GM12873 (cell line): ENCODE measurements at regions not wholly inside any gene's neighbourhood (a gene's known extent, or its start where the extent isn't known, plus 50 kb on each side); places are given as distances from the start of the nearest gene placed in this dataset.

Experiments
- TF ChIP-seq, protein P1 (sequence below): IDR thresholded peaks from 2 replicates; pipeline ENCODE4 v1.5.1; 2012; ENCODE audit warnings: low read depth, mild to moderate bottlenecking, moderate library complexity, low read length, control low read depth; ENCODE audit not compliant: insufficient read depth; ENCODE audit errors: missing control alignments

DNA sequence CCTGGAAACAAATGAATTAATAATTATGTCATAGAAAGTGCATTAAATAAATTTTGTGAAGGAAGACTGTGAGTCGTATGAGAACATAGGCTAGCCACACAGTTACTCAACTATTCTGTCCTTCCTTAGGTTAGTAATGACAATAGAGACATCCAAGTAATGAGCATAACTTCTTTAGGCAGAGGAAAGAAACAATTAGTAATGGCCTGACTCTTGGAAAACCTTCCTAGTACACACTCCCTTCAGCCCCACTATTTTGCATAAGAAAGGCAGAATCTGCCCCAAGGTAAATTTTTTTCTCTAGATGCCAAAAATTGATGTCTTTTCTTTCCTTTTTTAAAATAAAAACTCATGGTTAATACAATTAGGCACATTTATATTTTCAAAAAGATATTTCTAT is 1619.0 kb upstream of the WWC1 start:
- TF ChIP-seq, protein P1, sequence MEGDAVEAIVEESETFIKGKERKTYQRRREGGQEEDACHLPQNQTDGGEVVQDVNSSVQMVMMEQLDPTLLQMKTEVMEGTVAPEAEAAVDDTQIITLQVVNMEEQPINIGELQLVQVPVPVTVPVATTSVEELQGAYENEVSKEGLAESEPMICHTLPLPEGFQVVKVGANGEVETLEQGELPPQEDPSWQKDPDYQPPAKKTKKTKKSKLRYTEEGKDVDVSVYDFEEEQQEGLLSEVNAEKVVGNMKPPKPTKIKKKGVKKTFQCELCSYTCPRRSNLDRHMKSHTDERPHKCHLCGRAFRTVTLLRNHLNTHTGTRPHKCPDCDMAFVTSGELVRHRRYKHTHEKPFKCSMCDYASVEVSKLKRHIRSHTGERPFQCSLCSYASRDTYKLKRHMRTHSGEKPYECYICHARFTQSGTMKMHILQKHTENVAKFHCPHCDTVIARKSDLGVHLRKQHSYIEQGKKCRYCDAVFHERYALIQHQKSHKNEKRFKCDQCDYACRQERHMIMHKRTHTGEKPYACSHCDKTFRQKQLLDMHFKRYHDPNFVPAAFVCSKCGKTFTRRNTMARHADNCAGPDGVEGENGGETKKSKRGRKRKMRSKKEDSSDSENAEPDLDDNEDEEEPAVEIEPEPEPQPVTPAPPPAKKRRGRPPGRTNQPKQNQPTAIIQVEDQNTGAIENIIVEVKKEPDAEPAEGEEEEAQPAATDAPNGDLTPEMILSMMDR, result no peak

GRCh38 chr5:166677891-166678290 is 1613.6 kb upstream of the WWC1 start:
- TF ChIP-seq, protein P1, result no peak

- TF ChIP-seq, protein P1, result no peak
Observed at GRCh38 chr5:166679331-166679730, 1612.1 kb upstream of the WWC1 start.

- TF ChIP-seq, protein P1, result no peak
Observed at GRCh38 chr5:166695326-166695725, 1596.1 kb upstream of the WWC1 start.

DNA sequence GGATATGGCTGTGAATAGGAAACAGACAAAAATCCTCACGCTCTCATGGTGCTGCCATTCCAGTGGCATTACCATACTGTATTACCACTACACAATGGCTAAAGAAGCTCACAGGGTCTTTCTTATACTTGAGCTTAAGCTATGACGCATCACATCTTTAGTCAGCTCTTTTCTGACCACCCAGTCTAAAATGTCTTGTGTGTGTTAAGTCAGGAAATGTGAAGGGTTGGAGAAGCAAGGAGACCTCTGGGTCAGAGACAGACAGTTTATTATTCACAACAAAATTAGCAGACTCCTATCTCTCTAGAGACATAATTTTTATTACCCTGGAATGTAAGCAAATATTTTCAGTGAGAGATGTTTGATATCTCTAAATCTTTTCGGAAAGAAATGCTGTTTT is 1583.2 kb upstream of the WWC1 start:
- TF ChIP-seq, protein P1, result no peak

DNA sequence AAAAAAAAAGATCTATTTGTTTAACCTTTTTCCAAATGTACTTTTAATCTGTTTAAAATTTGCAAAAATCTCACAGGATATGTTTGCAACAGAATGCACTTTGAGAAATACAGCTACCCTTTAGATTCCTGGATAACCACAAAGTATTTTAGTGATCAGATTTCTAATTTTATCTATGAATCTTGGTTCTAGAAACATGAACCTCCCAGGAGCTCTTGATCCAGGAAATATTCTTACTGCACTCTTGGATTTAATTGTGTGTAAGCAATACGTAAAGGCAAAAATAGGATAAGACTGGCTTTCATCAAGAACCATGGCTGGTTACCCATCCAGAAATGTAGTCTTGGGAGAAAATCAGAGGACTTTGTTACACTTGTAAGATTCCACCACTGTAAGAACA is 1581.8 kb upstream of the WWC1 start:
- TF ChIP-seq, protein P1, result no peak

- TF ChIP-seq, protein P1, result no peak
Observed at GRCh38 chr5:166710271-166710670, 1581.2 kb upstream of the WWC1 start.
